ENCODE measurements at regions not wholly inside any gene's neighbourhood (a gene's known extent, or its start where the extent isn't known, plus 50 kb on each side); places are given as distances from the start of the nearest gene placed in this dataset.

DNA sequence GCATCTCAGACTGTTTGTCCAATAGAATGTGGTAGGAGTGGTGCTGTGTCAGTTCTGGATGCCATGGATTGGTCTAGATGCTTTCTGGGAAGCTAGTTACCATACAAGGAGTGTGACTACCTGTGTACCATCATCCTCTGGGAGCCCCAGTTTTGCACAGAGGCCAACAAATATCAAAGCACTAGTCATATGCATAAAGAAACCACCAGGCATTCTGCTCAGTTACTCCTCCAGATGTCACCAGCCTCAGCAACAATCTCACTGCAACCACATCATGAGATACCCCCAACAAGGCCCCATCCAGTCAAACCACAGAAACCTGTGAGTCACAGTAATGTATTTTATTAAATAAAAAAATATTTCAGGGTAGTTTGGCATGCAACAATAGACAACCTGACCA lies 435.8 kb upstream of the CPEB2 start:
- intact Hi-C loops (cut with DNase I) = no loop called here
- DNase-seq (no peak), ATAC-seq (no peak)

DNA sequence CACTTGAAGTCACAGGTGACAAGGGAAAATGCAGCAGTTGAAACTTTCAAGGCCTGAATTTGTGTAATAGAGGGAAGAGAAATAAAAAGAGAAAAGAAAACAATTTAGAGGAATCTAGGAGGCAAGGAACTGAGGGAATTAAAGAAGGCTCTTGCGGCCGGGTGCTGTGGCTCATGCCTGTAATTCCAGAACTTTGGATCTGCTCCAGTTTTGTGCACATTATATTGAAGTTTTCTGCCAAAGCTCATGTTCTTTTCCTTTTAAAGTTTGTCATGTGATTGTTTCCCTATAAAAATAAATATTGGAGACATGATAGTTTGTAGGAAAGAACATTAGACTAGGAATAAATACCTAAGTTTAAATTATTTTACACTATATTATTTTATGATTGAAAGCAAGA lies 433.9 kb upstream of the CPEB2 start:
- no peak for DNase-seq
- intact Hi-C loops (cut with DNase I) = no loop called here
- no peak for ATAC-seq

DNA sequence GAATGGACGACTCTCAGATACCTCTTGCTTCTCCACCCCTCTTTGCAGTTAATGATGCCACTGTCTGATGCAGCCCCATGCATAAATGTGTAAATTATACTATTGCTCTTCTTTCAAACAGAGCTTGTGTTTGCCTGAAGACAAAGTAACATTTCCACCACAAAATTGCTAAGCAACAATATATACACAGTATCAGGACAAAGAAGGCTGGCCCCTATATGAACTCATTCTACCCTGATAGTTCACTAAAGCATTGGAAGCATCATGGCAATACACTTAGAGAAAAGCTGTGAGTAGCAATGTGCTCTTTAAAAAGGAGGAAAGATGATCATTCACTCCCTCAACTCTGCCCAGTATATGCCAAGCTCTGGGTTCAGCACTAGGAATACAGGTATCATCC lies 427.0 kb upstream of the CPEB2 start:
- no peak for ATAC-seq

DNA sequence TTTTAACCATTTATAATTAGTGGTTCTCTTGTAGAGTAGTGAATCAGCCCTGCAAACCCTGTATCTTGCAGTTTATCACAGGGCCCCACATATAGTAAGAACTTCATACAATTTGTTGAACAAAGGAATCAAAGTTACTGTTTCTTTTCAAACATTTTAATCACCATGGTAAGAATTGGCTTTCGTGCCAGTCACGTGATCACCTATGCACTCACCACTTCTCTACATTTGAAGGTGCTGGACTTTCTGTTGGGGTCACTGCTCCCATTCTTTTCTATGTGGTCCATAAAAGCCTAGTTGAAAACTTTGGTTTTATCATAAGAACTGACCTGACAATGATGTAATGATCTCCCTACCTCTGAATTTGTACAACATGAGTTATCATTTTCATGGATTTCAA lies 426.4 kb upstream of the CPEB2 start:
- ATAC-seq (no peak), DNase-seq (no peak)
- intact Hi-C loops (cut with DNase I) = no loop called here

More for the DNA sequence above, 427.0 kb upstream of the CPEB2 start:
- no peak for DNase-seq
- intact Hi-C loops (cut with DNase I) = no loop called here

DNA sequence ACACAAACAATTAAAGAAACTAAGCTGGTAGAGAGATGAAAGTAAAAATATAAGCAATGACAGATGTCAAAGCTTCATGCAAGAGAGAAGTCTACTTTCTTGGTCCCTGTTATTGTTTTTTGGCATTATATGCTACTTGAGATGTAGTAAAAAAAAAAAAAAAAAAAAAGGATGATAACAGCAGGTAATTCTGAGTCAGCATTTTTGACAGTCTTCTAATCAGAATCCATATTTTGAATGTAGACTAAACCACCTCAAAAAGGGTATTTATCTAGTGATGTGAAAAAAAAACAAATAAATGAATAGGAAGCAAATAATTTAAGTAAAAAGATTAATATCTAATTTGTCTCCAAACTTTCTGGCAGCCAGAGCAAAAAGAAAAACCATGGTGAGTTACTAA lies 422.2 kb upstream of the CPEB2 start:
- ATAC-seq (no peak), DNase-seq (no peak)
- intact Hi-C loops (cut with DNase I) = no loop called here

DNA sequence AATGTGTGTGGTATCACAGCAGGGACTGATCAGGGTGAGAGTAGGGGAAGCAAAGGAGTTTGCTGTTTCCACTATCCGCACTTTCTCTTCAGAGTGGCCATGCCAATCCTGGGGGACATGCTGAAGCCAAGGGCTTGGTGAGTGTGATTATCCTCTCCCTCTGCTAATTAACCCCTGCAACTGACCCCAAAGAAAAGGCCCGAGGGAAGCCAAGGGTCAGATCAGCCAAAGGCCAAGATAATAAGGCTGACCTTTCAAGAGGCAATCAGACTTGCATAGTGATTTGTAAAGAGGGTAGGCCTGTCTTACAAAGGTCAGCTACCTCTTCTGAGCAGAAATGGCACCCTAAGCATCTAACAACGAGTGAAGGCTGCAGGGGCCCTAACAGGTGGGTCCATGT lies 420.5 kb upstream of the CPEB2 start:
- intact Hi-C loops (cut with DNase I) = no loop called here
- DNase-seq = no peak
- ATAC-seq = no peak

DNA sequence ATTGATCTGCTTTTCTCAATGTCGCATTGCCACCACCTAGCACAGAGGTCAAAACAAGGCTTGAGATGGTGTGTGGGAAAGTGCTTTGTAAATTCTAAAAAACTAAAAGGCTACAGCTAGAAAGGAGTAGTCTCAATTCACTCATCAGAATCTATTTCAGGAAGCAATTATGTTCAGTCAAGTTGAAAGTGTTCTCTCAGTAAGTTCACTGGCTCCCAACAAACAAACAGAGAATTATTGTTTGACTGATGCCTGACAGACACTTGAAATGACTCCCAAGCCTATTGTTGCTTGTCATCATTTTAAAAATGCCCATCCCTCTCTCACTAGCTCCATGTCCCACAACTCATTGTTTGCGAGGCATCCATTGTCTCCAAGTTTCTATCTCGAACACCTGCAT lies 419.6 kb upstream of the CPEB2 start:
- DNase-seq = no peak
- no peak for ATAC-seq
- intact Hi-C loops (cut with DNase I) = no loop called here

DNA sequence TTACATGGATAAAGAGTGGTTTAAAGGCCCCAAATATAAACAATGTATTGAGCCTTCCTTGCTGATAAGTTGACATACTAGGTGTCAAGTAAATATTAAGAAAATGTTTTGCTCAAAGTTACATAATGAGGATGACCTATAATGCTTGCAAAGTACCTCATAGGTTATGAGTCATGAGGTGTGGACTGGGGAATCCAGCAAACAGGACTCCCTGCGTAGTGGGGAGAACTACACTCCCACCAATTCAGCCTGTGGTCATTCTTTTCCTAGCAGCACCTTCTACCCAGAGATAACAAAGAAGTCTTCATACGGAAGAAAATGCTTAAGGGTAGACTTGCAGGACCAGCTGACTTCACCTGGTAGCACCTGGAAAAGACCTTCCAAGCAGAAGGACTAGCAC lies 418.9 kb upstream of the CPEB2 start:
- no peak for ATAC-seq

DNA sequence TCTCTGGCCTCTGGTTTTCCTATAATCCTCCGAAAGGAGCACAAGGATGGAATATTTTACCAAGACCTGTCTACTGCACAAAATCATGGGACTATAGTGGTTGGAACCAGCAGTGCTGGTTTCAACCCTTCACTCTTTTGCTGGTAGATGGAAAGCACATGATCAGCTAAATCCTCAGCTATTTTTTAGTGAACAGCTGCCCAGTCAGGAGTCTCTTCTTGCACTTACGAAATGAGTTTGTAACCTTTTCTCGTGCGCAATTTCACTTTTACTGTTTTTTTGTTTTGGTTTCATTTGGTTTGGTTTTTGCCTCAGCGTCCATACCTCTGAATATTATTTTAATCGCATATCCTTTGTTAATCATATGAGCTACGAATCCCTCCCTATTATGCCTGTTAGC lies 418.5 kb upstream of the CPEB2 start:
- ATAC-seq (no peak), DNase-seq (no peak)
- intact Hi-C loops (cut with DNase I) = no loop called here

More for the DNA sequence above, 418.9 kb upstream of the CPEB2 start:
- DNase-seq = no peak
- intact Hi-C loops (cut with DNase I) = no loop called here

DNA sequence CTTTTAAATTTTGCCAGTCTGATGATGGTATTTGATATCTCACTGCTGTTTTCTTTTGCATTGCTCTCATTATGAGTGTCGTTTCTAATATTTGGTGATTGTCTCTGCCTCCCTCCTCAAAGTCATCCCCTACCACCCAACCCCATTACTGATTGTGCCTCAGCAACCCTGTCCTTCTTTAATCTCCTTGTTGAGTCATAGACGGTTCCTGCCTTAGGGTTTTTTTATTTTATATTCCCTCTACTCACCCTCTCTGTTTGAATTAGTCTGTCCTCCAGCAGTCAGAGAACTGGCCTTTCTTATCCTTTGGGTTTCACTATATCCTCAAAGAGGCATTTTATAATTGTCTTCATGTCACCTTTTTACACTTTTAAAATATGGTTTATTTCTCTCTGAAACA lies 409.3 kb upstream of the CPEB2 start:
- ATAC-seq = no peak
- DNase-seq = no peak
- intact Hi-C loops (cut with DNase I) = no loop called here

DNA sequence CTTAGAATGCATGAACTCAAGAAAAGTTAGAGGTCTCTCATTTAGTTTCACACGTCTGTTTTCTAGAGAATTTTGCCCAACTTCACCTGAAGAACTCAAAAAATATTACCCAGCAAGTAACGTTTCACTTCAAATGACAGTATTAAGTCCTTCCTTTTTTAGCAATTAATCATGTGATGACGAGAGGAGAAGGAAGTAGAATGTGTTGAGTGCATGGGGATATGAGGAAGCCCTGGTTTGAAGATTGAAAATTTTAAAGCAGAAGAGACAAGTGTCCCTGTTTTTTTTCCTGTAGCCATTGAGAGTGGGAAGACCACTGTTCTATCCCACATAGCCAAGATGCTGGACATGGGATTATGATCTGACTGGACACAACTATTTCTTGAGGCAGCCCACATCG lies 406.3 kb upstream of the CPEB2 start:
- DNase-seq (no peak), ATAC-seq (peak in 1 of 2 donors; percentile 12)
- intact Hi-C loops (cut with DNase I) = no loop called here

DNA sequence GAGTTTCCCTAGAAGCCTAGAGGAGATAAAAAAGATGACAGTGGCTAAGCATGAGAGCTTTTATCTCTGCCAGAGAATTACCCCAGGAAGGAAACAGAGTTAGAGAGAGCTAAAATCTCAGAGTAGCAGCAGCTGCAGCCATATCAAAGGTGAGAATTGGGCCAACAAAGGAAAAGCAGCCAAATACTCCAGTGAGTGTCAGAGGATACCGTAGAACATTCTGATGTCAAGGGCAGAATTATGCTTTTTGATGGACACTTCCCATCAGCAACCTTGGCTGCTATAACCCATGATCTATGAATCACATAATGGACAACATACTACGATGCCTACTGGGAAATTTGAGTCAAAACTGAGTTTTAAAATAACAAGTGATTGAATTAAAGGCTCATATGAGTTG lies 405.8 kb upstream of the CPEB2 start:
- ATAC-seq (peak; percentile 70 to 79), DNase-seq (no peak)
- intact Hi-C loops (cut with DNase I) = no loop called here

DNA sequence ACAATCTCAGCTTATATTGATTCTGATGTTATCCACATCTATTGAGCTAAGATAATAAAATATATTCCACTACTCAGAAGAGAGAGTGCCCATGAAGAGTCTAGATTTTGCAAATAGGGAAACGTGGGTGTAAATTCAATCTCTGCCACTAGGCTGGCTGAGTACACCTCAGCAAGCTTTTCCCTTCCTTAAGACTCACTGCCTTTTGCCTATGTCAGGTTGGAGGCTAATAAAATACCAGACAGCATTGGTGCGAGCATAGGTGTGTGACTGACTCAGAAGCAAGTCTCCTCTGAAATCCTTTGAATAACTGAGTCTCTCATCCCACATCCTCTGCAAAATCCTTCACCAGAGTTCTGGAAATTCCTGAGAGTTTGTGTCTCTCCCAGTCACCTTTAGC lies 405.4 kb upstream of the CPEB2 start:
- no peak for ATAC-seq
- no peak for DNase-seq
- intact Hi-C loops (cut with DNase I) = no loop called here

DNA sequence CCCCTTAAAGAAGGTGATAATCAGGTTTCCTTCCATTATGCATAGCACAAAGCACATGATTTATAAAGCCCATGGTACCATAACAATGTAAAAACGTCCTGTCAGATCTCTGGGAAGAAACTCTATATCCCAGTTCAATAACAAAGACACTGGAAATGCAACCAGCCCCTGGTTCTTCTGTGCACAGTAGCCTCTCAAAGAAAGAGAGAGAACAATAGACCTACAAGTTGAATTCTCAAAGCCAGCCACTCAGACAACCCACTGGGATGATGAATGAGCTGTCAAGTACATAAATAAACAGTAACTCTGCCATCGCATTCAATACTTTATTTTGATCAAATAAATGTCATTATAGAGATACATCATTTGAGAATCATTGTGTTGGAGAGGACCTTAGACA lies 400.1 kb upstream of the CPEB2 start:
- no peak for ATAC-seq
- DNase-seq = no peak
- intact Hi-C loops (cut with DNase I) = no loop called here

DNA sequence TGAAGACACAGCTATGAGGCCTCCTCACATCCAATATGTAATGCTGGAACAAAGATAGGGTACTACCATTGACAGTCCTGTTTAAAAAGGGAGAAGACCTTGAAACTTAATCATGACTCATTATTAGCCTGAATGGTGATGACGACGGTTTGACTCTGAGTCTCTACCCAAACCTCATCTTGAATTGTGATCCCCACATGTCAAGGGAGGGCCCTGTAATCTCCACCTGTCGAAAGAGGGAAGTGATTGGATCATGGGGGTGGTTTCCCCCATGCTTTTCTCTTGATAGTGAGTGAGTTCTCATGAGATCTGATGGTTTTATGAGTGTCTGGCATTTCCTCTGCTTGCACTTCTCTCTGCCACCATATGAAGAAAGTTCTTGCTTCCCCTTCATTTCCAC lies 395.3 kb upstream of the CPEB2 start:
- no peak for ATAC-seq
- DNase-seq = no peak
- intact Hi-C loops (cut with DNase I) = no loop called here

DNA sequence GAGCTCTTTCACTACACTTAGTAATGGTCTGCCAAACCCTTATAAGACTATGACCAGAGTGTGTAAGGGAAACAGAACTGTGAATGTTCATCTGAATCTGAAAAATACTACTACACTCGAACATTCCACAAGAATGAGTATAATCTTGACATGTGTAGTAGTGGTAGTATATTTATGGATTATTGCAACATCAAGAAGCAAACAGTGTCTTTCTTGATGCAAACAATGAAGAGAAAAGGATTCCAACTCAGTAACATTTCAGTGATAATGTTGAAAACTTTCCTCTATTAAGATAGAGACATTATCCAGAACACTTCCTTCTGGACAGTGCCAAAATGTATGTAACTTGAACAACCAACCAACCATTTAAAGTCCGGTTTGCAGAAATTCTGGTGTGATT lies 394.7 kb upstream of the CPEB2 start:
- no peak for DNase-seq
- intact Hi-C loops (cut with DNase I) = no loop called here
- no peak for ATAC-seq

DNA sequence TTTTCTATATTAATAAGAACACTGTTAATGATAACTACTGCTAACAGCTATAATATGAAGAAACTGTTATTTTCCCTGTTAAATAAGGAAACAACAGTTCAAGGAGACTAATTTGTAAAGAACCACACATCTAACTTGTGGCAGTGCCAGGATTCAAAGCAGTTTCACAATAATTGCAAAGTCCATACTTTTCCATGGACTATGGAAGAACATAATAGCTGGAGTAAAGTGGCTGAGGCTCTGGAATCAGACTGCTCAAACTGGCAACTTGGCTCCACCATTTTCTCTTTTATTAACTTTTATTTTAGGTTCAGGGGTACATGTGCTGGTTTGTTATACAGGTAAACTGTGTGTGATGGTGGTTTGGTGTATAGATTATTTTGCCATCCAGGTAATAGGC lies 393.7 kb upstream of the CPEB2 start:
- ATAC-seq (no peak), DNase-seq (no peak)
- intact Hi-C loops (cut with DNase I) = no loop called here

DNA sequence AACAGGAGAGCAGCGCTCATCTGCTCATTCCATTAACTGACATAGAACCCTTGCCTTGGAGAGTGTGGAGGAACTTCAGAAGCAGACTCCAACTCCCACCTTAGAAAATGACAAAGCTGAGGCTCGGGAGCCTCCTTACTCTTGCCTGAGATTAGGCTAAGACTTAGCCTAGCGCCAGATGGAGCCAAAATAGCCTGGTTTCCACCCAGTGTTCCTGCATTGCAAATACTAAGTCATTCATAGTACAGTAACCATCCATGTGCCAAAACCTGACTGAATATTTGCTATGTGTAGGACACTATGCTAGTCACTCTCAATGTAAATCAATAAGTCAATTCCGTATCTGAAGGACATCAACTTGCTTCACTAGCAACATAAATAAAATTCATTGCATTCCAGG lies 387.4 kb upstream of the CPEB2 start:
- ATAC-seq (no peak), DNase-seq (no peak)
- intact Hi-C loops (cut with DNase I) = no loop called here

DNA sequence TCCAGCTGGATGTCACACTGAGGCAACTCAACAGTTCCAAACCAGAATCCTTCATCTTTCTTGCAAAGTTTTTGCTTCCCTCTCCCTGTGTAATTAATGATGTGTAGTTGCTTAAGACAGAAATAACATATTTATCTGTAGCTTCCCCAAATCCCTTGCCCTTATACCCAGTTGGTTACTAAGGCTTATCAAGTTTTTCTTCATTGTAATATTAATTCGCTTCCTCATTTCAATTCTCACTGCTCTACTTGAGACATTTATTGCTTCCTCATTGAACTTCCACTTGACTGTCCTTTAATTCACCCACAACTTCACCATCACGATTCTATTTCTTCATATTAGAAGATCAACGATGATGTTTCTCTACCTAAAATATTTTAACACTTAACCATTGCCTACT lies 386.6 kb upstream of the CPEB2 start:
- intact Hi-C loops (cut with DNase I) = no loop called here
- no peak for ATAC-seq
- DNase-seq = no peak

DNA sequence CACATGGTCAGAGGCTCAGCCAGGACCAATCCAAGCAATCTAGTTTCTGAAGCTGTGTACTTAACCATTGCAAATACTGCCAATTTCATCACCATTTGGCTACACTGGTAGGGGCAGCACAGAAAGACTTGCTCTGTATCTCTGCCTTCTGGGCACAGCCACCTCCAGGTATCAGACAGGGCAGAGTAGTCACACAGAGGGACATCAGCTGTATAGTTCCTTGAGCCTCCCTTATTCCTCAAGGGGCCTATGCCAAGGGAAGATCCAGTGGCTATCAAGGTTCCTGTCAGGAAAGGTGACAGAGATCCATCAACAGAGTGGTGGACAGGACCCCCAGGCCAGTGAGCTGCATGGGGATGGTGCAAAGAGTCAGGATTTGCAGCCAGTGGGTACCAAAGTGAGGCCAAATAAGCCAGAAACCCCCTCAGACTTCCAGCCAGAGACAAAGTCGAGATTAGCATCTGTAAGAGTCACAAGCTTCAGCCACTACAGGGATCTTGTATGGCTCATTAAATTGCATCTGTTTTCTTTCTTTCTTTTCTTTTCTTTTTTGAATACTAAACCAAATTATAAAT lies 381.6 kb upstream of the CPEB2 start:
- DNase-seq (no peak), ATAC-seq (no peak)
- intact Hi-C loops (cut with DNase I) = loop anchor here in 1 of 2 donors (10.0 kb wide), 1 partner anchor 294 kb away; no protein-coding TSS in a partner anchor

DNA sequence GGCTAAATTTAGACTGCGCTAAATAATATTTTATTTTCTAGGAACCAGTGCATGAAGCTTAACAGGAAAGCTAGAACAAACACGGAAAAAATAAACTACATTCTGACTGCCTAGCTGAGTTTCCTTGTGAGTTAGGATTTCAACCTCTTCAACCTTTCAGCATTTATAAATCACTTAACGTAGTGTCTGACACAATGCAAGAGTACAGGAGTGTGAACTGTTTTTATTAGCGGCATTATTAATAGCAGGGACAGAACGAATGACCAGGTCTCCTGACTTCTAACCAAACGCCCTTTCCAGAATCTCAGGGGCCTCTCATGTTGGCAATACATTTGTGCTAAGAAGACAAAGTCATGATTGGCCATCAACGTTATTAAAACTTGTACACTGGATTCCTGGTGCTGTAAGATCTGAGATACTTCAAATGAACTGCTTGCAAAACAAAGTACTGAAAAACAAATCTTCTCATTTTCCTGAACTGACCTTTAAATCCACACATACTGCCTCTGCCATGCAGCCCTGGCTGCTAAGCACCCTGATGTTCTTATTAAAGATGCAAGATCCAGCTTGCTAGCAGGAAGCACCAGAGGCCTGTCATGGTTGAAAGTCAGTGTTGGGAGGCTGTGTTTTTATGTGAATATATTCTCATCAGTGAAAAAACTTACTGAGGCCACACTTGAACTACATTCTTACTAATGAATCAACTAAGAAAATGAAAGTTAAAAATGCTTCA lies 380.4 kb upstream of the CPEB2 start:
- intact Hi-C loops (cut with DNase I) = loop anchor here in 1 of 2 donors (10.0 kb wide), 1 partner anchor 293 kb away; no protein-coding TSS in a partner anchor
- peak; percentile 65 to 77 for ATAC-seq

More for the DNA sequence above, 380.4 kb upstream of the CPEB2 start:
- DNase-seq = no peak

Measured in left cardiac atrium (tissue), 4 donors.